GM12891 (cell line): ENCODE measurements at regions not wholly inside any gene's neighbourhood (a gene's known extent, or its start where the extent isn't known, plus 50 kb on each side); places are given as distances from the start of the nearest gene placed in this dataset.

Source experiments
- POLR2A ChIP-seq: IDR thresholded peaks from 2 replicates; pipeline ENCODE4 v1.6.1; 2011; ENCODE audit warnings: low read depth, low read length, control low read depth
- POLR2AphosphoS5 ChIP-seq: IDR thresholded peaks from 2 replicates; pipeline ENCODE4 v1.6.1; 2011; ENCODE audit warnings: low read depth, low read length, control low read depth
- TAF1 ChIP-seq: IDR thresholded peaks from 2 replicates; pipeline ENCODE4 v1.6.1; 2011; ENCODE audit warnings: low read depth, low read length, control low read depth

DNA sequence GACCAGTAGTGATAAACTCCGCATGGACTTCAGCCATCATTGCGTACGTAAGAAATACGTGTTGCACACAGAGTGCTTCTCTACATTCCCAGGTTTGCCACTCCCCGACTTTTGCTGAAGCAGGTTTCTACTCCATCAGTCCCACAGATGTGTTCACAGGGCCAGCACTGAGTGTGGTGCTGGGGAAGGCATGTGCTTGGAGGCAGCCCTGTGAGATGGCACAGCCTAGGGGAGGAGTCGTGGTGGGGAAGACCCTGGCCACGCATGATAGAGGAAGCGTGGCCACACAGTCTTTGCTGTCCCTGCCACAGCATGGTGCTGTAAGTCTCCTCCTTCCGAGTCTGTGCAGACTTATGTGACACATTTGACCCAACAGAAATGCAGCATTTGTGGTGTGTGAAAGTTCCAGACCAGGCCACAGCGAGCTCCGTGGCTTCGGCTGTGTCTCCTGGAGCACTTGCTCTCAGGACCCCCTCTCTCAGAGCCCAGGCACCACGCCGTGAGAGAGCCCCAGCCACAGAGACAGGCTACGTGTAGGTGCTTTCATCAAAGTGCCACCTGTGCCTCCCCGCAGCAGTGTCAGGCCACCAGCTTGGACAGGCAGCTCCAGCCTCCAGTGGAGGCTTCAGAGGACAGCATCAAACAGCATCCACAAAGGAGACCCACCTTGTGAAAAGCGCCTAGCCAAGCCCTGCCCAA is 197.8 kb downstream of the AUH start:
- TF ChIP-seq POLR2AphosphoS5 (no peak), POLR2A (no peak), TAF1 (no peak)
